HG02870 (cell line): ENCODE measurements at regions not wholly inside any gene's neighbourhood (a gene's known extent, or its start where the extent isn't known, plus 50 kb on each side); places are given as distances from the start of the nearest gene placed in this dataset.

Source experiments
- ATAC-seq: cut with Tn5 transposase; IDR thresholded peaks from one replicate; pipeline ENCODE4 v1.9.1; 2021; ENCODE audit warnings: mild to moderate bottlenecking, moderate library complexity; ENCODE audit not compliant: unreplicated experiment

GRCh38 chr7:45984386-45985295 lies 63.6 kb upstream of the IGFBP3 start:
- no peak for ATAC-seq

- no peak for ATAC-seq
These were observed 62.7 kb upstream of the IGFBP3 start for GRCh38 chr7:45983720-45984255.

GRCh38 chr7:45982907-45983719 lies 62.0 kb upstream of the IGFBP3 start:
- no peak for ATAC-seq

GRCh38 chr7:45982132-45982531 lies 61.1 kb upstream of the IGFBP3 start:
- no peak for ATAC-seq

- ATAC-seq = no peak
These were observed 59.9 kb upstream of the IGFBP3 start for GRCh38 chr7:45980973-45981372.

GRCh38 chr7:45980181-45980905 lies 59.3 kb upstream of the IGFBP3 start:
- ATAC-seq = no peak

- no peak for ATAC-seq
These were observed 58.5 kb upstream of the IGFBP3 start for GRCh38 chr7:45979275-45980180.

GRCh38 chr7:45978731-45979211 lies 57.7 kb upstream of the IGFBP3 start:
- no peak for ATAC-seq

- ATAC-seq = no peak
These were observed 57.1 kb upstream of the IGFBP3 start for GRCh38 chr7:45978010-45978681.

- ATAC-seq = no peak
These were observed 56.2 kb upstream of the IGFBP3 start for GRCh38 chr7:45977256-45977780.

- no peak for ATAC-seq
These were observed 55.4 kb upstream of the IGFBP3 start for GRCh38 chr7:45976485-45976856.

GRCh38 chr7:45975847-45976484 lies 54.9 kb upstream of the IGFBP3 start:
- ATAC-seq = no peak

- no peak for ATAC-seq
These were observed 54.3 kb upstream of the IGFBP3 start for GRCh38 chr7:45975367-45975766.

GRCh38 chr7:45974540-45975360 lies 53.7 kb upstream of the IGFBP3 start:
- no peak for ATAC-seq

GRCh38 chr7:45973725-45974532 lies 52.9 kb upstream of the IGFBP3 start:
- ATAC-seq = no peak

GRCh38 chr7:45972629-45973312 lies 51.7 kb upstream of the IGFBP3 start:
- no peak for ATAC-seq
